ENCODE measurements at regions not wholly inside any gene's neighbourhood (a gene's known extent, or its start where the extent isn't known, plus 50 kb on each side); places are given as distances from the start of the nearest gene placed in this dataset.

- TF ChIP-seq ARID4B (CRISPR knock-in tag; IDR thresholded peaks at IDR 0.05) (no peak), ARID1B (IDR thresholded peaks at IDR 0.05) (no peak), EHMT2 (IDR thresholded peaks at IDR 0.05) (no peak), KLF16 (IDR thresholded peaks at IDR 0.05) (no peak), RREB1 (CRISPR knock-in tag; IDR thresholded peaks at IDR 0.05) (no peak), DEAF1 (CRISPR knock-in tag; IDR thresholded peaks at IDR 0.05) (no peak), HOMEZ (CRISPR knock-in tag; IDR thresholded peaks at IDR 0.05) (no peak), ELF2 (CRISPR knock-in tag; IDR thresholded peaks at IDR 0.05) (no peak), ZNF780A (CRISPR knock-in tag; IDR thresholded peaks at IDR 0.05) (no peak), ZNF695 (CRISPR knock-in tag; IDR thresholded peaks at IDR 0.05) (no peak), PYGO2 (tag; IDR thresholded peaks at IDR 0.05) (no peak), TFAP4 (CRISPR knock-in tag; IDR thresholded peaks at IDR 0.05; ENCODE audit: borderline replicate concordance) (no peak), SAP30 (IDR thresholded peaks at IDR 0.05; ENCODE audit: borderline replicate concordance, insufficient read depth, low read depth, low read length, poor library complexity, severe bottlenecking) (no peak), PRPF4 (IDR thresholded peaks at IDR 0.05; ENCODE audit: insufficient read depth, low read depth, low read length, poor library complexity, severe bottlenecking) (no peak)
Measured at GRCh38 chr12:24751181-24751580, 197.7 kb downstream of the BCAT1 start (continued).
